ENCODE measurements at regions not wholly inside any gene's neighbourhood (a gene's known extent, or its start where the extent isn't known, plus 50 kb on each side); places are given as distances from the start of the nearest gene placed in this dataset.

DNA sequence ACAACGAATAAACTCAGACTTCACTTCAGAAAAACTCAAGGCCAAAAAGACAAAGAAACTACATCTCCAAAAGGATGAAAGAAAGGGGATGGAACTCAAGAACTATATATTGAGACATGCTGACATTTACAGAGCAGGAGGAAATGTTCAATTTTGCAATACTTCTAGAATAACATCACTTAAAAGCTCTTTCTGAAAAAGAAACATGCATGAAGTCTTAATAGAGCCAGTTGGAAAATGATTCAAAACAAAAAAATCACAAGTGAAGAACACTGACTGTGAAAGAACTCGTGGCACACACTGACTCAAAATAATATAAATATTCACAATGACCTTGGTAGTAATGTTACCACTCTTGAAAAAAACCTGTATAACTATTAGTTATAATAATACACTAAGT, 267.8 kb upstream of the NREP start:
- Mint-ChIP-seq H3K9me3 (peaks cover 4% of the 10 kb centered on the region), H3K4me3 (no peak overlapping the region), H3K27ac (no peak overlapping the region), H3K27me3 (ENCODE audit: insufficient read depth) (no peaks in the 10 kb centered on the region), H3K36me3 (ENCODE audit: low read depth) (no peaks in the 10 kb centered on the region), H3K4me1 (peaks cover 3% of the 10 kb centered on the region)
- no peak overlapping the region for H3K27ac ChIP-seq (ENCODE audit: low read depth, low read length)
- TF ChIP-seq, protein P1, sequence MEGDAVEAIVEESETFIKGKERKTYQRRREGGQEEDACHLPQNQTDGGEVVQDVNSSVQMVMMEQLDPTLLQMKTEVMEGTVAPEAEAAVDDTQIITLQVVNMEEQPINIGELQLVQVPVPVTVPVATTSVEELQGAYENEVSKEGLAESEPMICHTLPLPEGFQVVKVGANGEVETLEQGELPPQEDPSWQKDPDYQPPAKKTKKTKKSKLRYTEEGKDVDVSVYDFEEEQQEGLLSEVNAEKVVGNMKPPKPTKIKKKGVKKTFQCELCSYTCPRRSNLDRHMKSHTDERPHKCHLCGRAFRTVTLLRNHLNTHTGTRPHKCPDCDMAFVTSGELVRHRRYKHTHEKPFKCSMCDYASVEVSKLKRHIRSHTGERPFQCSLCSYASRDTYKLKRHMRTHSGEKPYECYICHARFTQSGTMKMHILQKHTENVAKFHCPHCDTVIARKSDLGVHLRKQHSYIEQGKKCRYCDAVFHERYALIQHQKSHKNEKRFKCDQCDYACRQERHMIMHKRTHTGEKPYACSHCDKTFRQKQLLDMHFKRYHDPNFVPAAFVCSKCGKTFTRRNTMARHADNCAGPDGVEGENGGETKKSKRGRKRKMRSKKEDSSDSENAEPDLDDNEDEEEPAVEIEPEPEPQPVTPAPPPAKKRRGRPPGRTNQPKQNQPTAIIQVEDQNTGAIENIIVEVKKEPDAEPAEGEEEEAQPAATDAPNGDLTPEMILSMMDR (conservative IDR thresholded peaks at IDR 0.05), result no peak
- no peak overlapping the region for H3K9ac ChIP-seq (ENCODE audit: extremely low read depth, low read length, poor library complexity, severe bottlenecking)
- no peaks in the 10 kb centered on the region for H3K9me3 ChIP-seq (ENCODE audit: control insufficient read depth, low read length)
- H3K36me3 ChIP-seq (ENCODE audit: control insufficient read depth, insufficient read depth, low read length), result no peaks in the 10 kb centered on the region
- peaks cover 48% of the 10 kb centered on the region for H3K27me3 ChIP-seq (ENCODE audit: control insufficient read depth, insufficient read depth, low read length, poor library complexity, severe bottlenecking)
- 60 to 100% methylated on average over 1 of the region's 2 CpGs for WGBS, 2 experiments (ENCODE audit: insufficient coverage in 1 of 2, insufficient read length in 1 of 2)
- no peak overlapping the region for H3K4me3 ChIP-seq (ENCODE audit: low read length)
- no peak for DNase-seq
- H3K4me1 ChIP-seq (ENCODE audit: control insufficient read depth, insufficient read depth, low read length), result no peaks in the 10 kb centered on the region

GRCh38 chr5:112024221-112024620, 267.2 kb upstream of the NREP start:
- Histone ChIP-seq H3K4me1 (ENCODE audit: control insufficient read depth, insufficient read depth, low read length) (no peaks in the 10 kb centered on the region), H3K9ac (ENCODE audit: extremely low read depth, low read length, poor library complexity, severe bottlenecking) (no peak overlapping the region), H3K27ac (ENCODE audit: low read depth, low read length) (no peak overlapping the region), H3K4me3 (ENCODE audit: low read length) (no peak overlapping the region), H3K9me3 (ENCODE audit: control insufficient read depth, low read length) (no peaks in the 10 kb centered on the region), H3K27me3 (ENCODE audit: control insufficient read depth, insufficient read depth, low read length, poor library complexity, severe bottlenecking) (peaks cover 48% of the 10 kb centered on the region), H3K36me3 (ENCODE audit: control insufficient read depth, insufficient read depth, low read length) (no peaks in the 10 kb centered on the region)
- H3K27me3 Mint-ChIP-seq (ENCODE audit: insufficient read depth), result no peaks in the 10 kb centered on the region
- H3K4me3 Mint-ChIP-seq, result no peak overlapping the region
- H3K36me3 Mint-ChIP-seq (ENCODE audit: low read depth), result no peaks in the 10 kb centered on the region
- TF ChIP-seq, protein P1 (conservative IDR thresholded peaks at IDR 0.05), result no peak
- H3K4me1 Mint-ChIP-seq, result peaks cover 7% of the 10 kb centered on the region
- no peak overlapping the region for H3K27ac Mint-ChIP-seq
- DNase-seq, result no peak
- WGBS, 2 experiments (ENCODE audit: insufficient coverage in 1 of 2, insufficient read length in 1 of 2), result 94 to 96% methylated on average over 2 of the region's 3 CpGs
- peaks cover 4% of the 10 kb centered on the region for H3K9me3 Mint-ChIP-seq

DNA sequence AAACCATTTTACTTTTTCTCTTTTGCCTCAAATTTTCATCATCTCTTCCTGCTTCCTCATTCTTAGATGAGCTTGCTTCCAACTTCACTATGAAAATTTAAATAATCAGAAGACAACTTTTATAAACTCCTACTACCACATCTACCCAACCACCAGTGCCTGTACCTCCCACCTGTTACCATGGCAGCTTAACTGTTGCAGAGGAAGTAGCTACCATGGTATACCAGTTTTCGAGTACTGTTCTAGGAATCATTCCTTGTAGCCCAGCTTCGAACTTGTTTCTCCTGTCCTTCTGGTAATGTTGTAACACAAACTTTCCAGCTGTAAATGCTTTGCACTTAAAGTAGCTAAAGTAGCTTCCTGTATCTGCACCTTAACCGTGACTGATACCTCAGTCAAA, 266.8 kb upstream of the NREP start:
- no peaks in the 10 kb centered on the region for H3K4me1 ChIP-seq (ENCODE audit: control insufficient read depth, insufficient read depth, low read length)
- DNase-seq, result no peak
- Mint-ChIP-seq H3K9me3 (peaks cover 3% of the 10 kb centered on the region), H3K27me3 (ENCODE audit: insufficient read depth) (no peaks in the 10 kb centered on the region), H3K4me1 (peaks cover 12% of the 10 kb centered on the region), H3K36me3 (ENCODE audit: low read depth) (no peaks in the 10 kb centered on the region), H3K27ac (no peak overlapping the region), H3K4me3 (no peak overlapping the region)
- WGBS, 2 experiments (ENCODE audit: insufficient coverage in 1 of 2, insufficient read length in 1 of 2), result 95 to 100% methylated on average over 2 to 3 of the region's 3 CpGs
- peaks cover 48% of the 10 kb centered on the region for H3K27me3 ChIP-seq (ENCODE audit: control insufficient read depth, insufficient read depth, low read length, poor library complexity, severe bottlenecking)
- H3K9me3 ChIP-seq (ENCODE audit: control insufficient read depth, low read length), result no peaks in the 10 kb centered on the region
- no peak overlapping the region for H3K9ac ChIP-seq (ENCODE audit: extremely low read depth, low read length, poor library complexity, severe bottlenecking)
- H3K4me3 ChIP-seq (ENCODE audit: low read length), result no peak overlapping the region
- H3K27ac ChIP-seq (ENCODE audit: low read depth, low read length), result no peak overlapping the region
- H3K36me3 ChIP-seq (ENCODE audit: control insufficient read depth, insufficient read depth, low read length), result no peaks in the 10 kb centered on the region
- TF ChIP-seq, protein P1 (conservative IDR thresholded peaks at IDR 0.05), result no peak
